ENCODE measurements at regions not wholly inside any gene's neighbourhood (a gene's known extent, or its start where the extent isn't known, plus 50 kb on each side); places are given as distances from the start of the nearest gene placed in this dataset.

DNA sequence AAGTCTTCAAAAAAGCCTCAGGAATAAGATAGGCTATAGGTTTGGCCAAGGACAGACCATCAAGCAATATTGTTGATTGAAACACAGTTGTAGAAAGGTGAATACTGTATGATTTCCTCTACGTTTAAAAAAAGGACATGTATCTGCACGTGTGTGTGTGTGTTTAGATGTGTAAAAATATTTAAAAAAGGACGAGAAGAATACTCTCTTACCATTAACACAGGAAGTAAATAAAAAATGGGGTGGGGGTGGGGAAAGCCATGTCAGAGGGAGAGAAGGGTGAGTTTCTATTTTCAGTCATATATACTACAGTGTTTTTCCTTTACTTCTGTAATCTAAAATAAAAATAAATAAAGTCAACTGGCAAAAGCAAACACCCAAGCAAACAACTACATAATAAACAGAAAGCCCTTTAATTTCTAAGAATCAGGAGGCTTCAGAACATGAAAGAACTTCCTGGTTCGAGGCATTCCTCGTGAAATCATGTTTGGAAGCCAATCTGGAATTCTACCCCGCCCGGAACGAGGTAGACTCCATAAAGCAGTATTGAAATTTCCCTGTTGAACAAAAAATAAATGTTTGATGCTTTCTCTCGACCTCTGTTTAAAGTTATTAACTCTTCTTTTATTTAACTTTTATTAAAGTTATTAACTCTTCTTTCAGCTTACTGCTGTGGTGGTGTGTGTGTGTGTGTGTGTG, 158.1 kb upstream of the ZNF217 start:
- Histone ChIP-seq H3K4me3 (ENCODE audit: low read depth in 1 of 3, low read length in 3 of 3) (no peak overlapping the region), H3K36me3 (ENCODE audit: control insufficient read depth in 4 of 4, insufficient read depth in 3 of 4, low read depth in 1 of 4, low read length in 3 of 4) (no peaks in the 10 kb centered on the region), H3K27me3 (ENCODE audit: control insufficient read depth in 4 of 4, insufficient read depth in 4 of 4, low read length in 3 of 4) (no peaks in the 10 kb centered on the region), H3K4me1 (ENCODE audit: control insufficient read depth in 4 of 4, insufficient read depth in 4 of 4, low read length in 3 of 4) (no peaks in the 10 kb centered on the region), H3K27ac (ENCODE audit: low read depth in 1 of 2, low read length in 2 of 2) (no peak overlapping the region), H3K9ac (ENCODE audit: low read depth in 1 of 2, low read length in 2 of 2) (peak overlapping the region in 1 of 2 donors; percentile 38), H3K9me3 (ENCODE audit: control insufficient read depth in 4 of 4, low read length in 3 of 4) (no peaks in the 10 kb centered on the region)
- 58% methylated on average over 9 of the region's 9 CpGs for WGBS
- TF ChIP-seq EGR1 (IDR thresholded peaks at IDR 0.05; ENCODE audit: low read depth in 2 of 2) (no peak), HNF4A (conservative IDR thresholded peaks at IDR 0.05) (no peak)
- no peak for DNase-seq (ENCODE audit: low spot score)

DNA sequence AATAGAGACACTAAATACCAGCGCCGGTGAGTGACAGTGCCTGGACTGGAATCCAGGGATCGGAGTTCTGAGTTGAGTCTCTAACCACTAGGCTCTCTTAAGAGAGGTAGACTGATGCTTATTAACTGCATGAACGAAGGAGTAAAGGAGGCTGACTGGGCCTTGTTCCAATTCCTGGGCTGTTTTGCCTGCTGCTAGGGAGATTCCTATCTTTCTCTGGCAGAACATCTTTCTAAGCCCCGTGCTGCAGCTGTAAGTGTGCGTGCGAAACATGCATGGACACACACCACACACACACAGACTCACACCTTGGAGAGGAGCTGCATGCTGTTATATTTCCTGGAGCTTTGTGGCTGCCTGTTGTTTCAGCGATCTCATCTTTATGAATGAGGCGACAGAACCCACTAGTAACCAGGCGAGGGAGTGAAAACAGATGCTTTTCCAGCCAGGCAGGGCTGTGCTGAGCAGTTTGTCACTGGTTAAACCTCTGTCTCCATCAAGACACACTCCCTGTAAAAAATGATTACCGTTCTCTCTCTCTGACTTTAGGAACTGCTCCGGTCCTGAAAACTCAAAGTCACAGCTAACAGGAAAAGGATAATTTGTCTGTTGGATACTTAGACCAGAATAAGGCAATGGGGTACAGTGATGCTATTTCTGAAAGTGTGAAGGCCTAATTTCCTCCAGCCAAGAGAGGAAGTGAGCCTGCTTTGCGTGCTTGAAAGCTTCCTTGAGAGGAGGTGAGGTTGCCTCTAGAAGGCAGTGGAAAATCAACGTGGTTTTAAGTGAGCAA, 157.4 kb upstream of the ZNF217 start:
- no peak for DNase-seq (ENCODE audit: low spot score)

More for the DNA sequence above, 157.4 kb upstream of the ZNF217 start:
- H3K4me3 ChIP-seq (ENCODE audit: low read depth in 1 of 3, low read length in 3 of 3), result no peak overlapping the region
- H3K27me3 ChIP-seq (ENCODE audit: control insufficient read depth in 4 of 4, insufficient read depth in 4 of 4, low read length in 3 of 4), result no peaks in the 10 kb centered on the region
- no peak overlapping the region for H3K9ac ChIP-seq (ENCODE audit: low read depth in 1 of 2, low read length in 2 of 2)
- no peak overlapping the region for H3K27ac ChIP-seq (ENCODE audit: low read depth in 1 of 2, low read length in 2 of 2)
- TF ChIP-seq TAF1 (conservative IDR thresholded peaks at IDR 0.05), result no peak
- no peak for TF ChIP-seq GABPA (IDR thresholded peaks at IDR 0.05 in 1 of 2, conservative IDR thresholded peaks at IDR 0.05 in 1 of 2)
- TF ChIP-seq, protein P1, sequence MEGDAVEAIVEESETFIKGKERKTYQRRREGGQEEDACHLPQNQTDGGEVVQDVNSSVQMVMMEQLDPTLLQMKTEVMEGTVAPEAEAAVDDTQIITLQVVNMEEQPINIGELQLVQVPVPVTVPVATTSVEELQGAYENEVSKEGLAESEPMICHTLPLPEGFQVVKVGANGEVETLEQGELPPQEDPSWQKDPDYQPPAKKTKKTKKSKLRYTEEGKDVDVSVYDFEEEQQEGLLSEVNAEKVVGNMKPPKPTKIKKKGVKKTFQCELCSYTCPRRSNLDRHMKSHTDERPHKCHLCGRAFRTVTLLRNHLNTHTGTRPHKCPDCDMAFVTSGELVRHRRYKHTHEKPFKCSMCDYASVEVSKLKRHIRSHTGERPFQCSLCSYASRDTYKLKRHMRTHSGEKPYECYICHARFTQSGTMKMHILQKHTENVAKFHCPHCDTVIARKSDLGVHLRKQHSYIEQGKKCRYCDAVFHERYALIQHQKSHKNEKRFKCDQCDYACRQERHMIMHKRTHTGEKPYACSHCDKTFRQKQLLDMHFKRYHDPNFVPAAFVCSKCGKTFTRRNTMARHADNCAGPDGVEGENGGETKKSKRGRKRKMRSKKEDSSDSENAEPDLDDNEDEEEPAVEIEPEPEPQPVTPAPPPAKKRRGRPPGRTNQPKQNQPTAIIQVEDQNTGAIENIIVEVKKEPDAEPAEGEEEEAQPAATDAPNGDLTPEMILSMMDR (IDR thresholded peaks at IDR 0.05; ENCODE audit: low read depth, low read length, missing input control), result no peak
- TF ChIP-seq, protein P2, sequence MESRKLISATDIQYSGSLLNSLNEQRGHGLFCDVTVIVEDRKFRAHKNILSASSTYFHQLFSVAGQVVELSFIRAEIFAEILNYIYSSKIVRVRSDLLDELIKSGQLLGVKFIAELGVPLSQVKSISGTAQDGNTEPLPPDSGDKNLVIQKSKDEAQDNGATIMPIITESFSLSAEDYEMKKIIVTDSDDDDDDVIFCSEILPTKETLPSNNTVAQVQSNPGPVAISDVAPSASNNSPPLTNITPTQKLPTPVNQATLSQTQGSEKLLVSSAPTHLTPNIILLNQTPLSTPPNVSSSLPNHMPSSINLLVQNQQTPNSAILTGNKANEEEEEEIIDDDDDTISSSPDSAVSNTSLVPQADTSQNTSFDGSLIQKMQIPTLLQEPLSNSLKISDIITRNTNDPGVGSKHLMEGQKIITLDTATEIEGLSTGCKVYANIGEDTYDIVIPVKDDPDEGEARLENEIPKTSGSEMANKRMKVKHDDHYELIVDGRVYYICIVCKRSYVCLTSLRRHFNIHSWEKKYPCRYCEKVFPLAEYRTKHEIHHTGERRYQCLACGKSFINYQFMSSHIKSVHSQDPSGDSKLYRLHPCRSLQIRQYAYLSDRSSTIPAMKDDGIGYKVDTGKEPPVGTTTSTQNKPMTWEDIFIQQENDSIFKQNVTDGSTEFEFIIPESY (IDR thresholded peaks at IDR 0.05), result no peak
- TF ChIP-seq NR2F2 (IDR thresholded peaks at IDR 0.05), result no peak
- TF ChIP-seq, protein P3, sequence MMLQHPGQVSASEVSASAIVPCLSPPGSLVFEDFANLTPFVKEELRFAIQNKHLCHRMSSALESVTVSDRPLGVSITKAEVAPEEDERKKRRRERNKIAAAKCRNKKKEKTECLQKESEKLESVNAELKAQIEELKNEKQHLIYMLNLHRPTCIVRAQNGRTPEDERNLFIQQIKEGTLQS (IDR thresholded peaks at IDR 0.05), result no peak
- no peak for TF ChIP-seq HNF4A (conservative IDR thresholded peaks at IDR 0.05)
- no peak for TF ChIP-seq HNF4G (IDR thresholded peaks at IDR 0.05)
- no peak for TF ChIP-seq YY1 (IDR thresholded peaks at IDR 0.05)
- TF ChIP-seq EGR1 (IDR thresholded peaks at IDR 0.05; ENCODE audit: low read depth in 2 of 2), result no peak
- TF ChIP-seq, protein P4, sequence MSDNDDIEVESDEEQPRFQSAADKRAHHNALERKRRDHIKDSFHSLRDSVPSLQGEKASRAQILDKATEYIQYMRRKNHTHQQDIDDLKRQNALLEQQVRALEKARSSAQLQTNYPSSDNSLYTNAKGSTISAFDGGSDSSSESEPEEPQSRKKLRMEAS (IDR thresholded peaks at IDR 0.05), result no peak
- TF ChIP-seq FOXA1 (IDR thresholded peaks at IDR 0.05), result no peak
- TF ChIP-seq SP1 (IDR thresholded peaks at IDR 0.05), result no peak
- no peak for TF ChIP-seq RAD21 (IDR thresholded peaks at IDR 0.05)
- no peak for TF ChIP-seq RXRA (IDR thresholded peaks at IDR 0.05)
- no peak for TF ChIP-seq JUND (IDR thresholded peaks at IDR 0.05)
- no peaks in the 10 kb centered on the region for H3K4me1 ChIP-seq (ENCODE audit: control insufficient read depth in 4 of 4, insufficient read depth in 4 of 4, low read length in 3 of 4)
- WGBS, result 75% methylated on average over 14 of the region's 14 CpGs
- H3K9me3 ChIP-seq (ENCODE audit: control insufficient read depth in 4 of 4, low read length in 3 of 4), result no peaks in the 10 kb centered on the region
- no peaks in the 10 kb centered on the region for H3K36me3 ChIP-seq (ENCODE audit: control insufficient read depth in 4 of 4, insufficient read depth in 3 of 4, low read depth in 1 of 4, low read length in 3 of 4)

Data from liver (tissue), 8 donors.